Mesenchymal stem cell (in vitro differentiated cells and primary cell): ENCODE measurements at regions not wholly inside any gene's neighbourhood (a gene's known extent, or its start where the extent isn't known, plus 50 kb on each side); places are given as distances from the start of the nearest gene placed in this dataset.

Source experiments
- DNase-seq: peaks from one replicate; pipeline ENCODE4 v3.0.0-alpha.2; 2013
- H2AFZ ChIP-seq: one replicate; pipeline ENCODE4 v1.6.1; 2013; ENCODE audit warnings: low read depth, mild to moderate bottlenecking, control low read depth, inconsistent platforms, low read length, moderate library complexity
- H2AK5ac ChIP-seq: 2 replicates; pipeline ENCODE4 v1.6.1; 2013; ENCODE audit warnings: low read length, moderate library complexity, mild to moderate bottlenecking, inconsistent platforms; ENCODE audit not compliant: severe bottlenecking
- H2BK120ac ChIP-seq: one replicate; pipeline ENCODE4 v1.6.1; 2013; ENCODE audit warnings: low read depth, mild to moderate bottlenecking, inconsistent platforms, low read length, moderate library complexity
- H2BK12ac ChIP-seq, 2 experiments: one replicate each; pipeline ENCODE4 v1.6.1; 2013; ENCODE audit warnings: inconsistent platforms in 2 of 2, low read length in 2 of 2, mild to moderate bottlenecking in 2 of 2, moderate library complexity in 2 of 2, control low read depth in 1 of 2
- H2BK15ac ChIP-seq: one replicate; pipeline ENCODE4 v1.6.1; 2013; ENCODE audit warnings: mild to moderate bottlenecking, low read depth, inconsistent platforms; ENCODE audit not compliant: poor library complexity, severe bottlenecking
- H2BK5ac ChIP-seq: 2 replicates; pipeline ENCODE4 v1.6.1; 2013; ENCODE audit warnings: low read depth, mild to moderate bottlenecking, low read length, control low read depth, inconsistent platforms; ENCODE audit not compliant: poor library complexity, severe bottlenecking
- H3K14ac ChIP-seq, 2 experiments: one replicate each; pipeline ENCODE4 v1.6.1; 2013; ENCODE audit warnings: inconsistent platforms in 2 of 2, low read length in 2 of 2, control low read depth in 1 of 2, mild to moderate bottlenecking in 1 of 2, moderate library complexity in 1 of 2
- H3K18ac ChIP-seq, 2 experiments: one replicate each; pipeline ENCODE4 v1.6.1; 2013; ENCODE audit warnings: inconsistent platforms in 2 of 2, low read length in 2 of 2, control low read depth in 1 of 2, low read depth in 1 of 2, mild to moderate bottlenecking in 1 of 2
- H3K23ac ChIP-seq, 2 experiments: one replicate each; pipeline ENCODE4 v1.6.1; 2013; ENCODE audit warnings: inconsistent platforms in 2 of 2, low read length in 2 of 2, mild to moderate bottlenecking in 2 of 2, moderate library complexity in 2 of 2, control low read depth in 1 of 2
- H3K27ac ChIP-seq: 2 replicates; pipeline ENCODE4 v1.5.1; 2013; ENCODE audit warnings: mild to moderate bottlenecking, moderate library complexity, low read length, control low read depth, inconsistent platforms; ENCODE audit not compliant: poor library complexity, severe bottlenecking
- H3K27me3 ChIP-seq, 2 experiments: 2 replicates each; pipeline versions ENCODE4 v1.6.1 to v1.7.0; 2013; ENCODE audit warnings: low read length in 2 of 2, mild to moderate bottlenecking in 2 of 2, moderate library complexity in 2 of 2, control low read depth in 1 of 2, inconsistent platforms in 1 of 2; ENCODE audit not compliant: control insufficient read depth in 1 of 2, insufficient read depth in 1 of 2
- H3K36me3 ChIP-seq, 2 experiments: 2 replicates each; pipeline versions ENCODE4 v1.6.1 to v1.7.0; 2013; ENCODE audit warnings: low read length in 2 of 2, control low read depth in 1 of 2, inconsistent platforms in 1 of 2, low read depth in 1 of 2, mild to moderate bottlenecking in 1 of 2; ENCODE audit not compliant: insufficient read depth in 2 of 2, control insufficient read depth in 1 of 2
- H3K4ac ChIP-seq, 2 experiments: one replicate each; pipeline ENCODE4 v1.6.1; 2013; ENCODE audit warnings: inconsistent platforms in 2 of 2, low read length in 2 of 2, mild to moderate bottlenecking in 2 of 2, moderate library complexity in 2 of 2, control low read depth in 1 of 2, low read depth in 1 of 2
- H3K4me1 ChIP-seq: 2 replicates; pipeline ENCODE4 v1.6.1; 2013; ENCODE audit warnings: low read depth, low read length, control low read depth; ENCODE audit not compliant: control insufficient read depth, insufficient read depth
- H3K4me2 ChIP-seq: 2 replicates; pipeline ENCODE4 v1.6.1; 2013; ENCODE audit warnings: low read length, mild to moderate bottlenecking, inconsistent platforms; ENCODE audit not compliant: poor library complexity, severe bottlenecking
- H3K4me3 ChIP-seq, 2 experiments: 2 replicates each; pipeline versions ENCODE4 v1.5.1 to v1.7.0; 2013; ENCODE audit warnings: low read length in 2 of 2, mild to moderate bottlenecking in 2 of 2, control low read depth in 1 of 2, low read depth in 1 of 2; ENCODE audit not compliant: insufficient read depth in 1 of 2
- H3K79me1 ChIP-seq: replicated peaks from 2 replicates; pipeline ENCODE4 v1.6.1; 2013; ENCODE audit warnings: mild to moderate bottlenecking, control low read depth, low read length, inconsistent platforms; ENCODE audit not compliant: poor library complexity, severe bottlenecking
- H3K9ac ChIP-seq: 2 replicates; pipeline ENCODE4 v1.7.0; 2013; ENCODE audit warnings: mild to moderate bottlenecking, low read length, moderate library complexity
- H3K9me3 ChIP-seq: 2 replicates; pipeline ENCODE4 v1.7.0; 2013; ENCODE audit warnings: mild to moderate bottlenecking, low read length; ENCODE audit not compliant: control insufficient read depth
- H4K8ac ChIP-seq: one replicate; pipeline ENCODE4 v1.6.1; 2013; ENCODE audit warnings: inconsistent platforms, mild to moderate bottlenecking, low read length, moderate library complexity
- H4K91ac ChIP-seq: one replicate; pipeline ENCODE4 v1.6.1; 2013; ENCODE audit warnings: mild to moderate bottlenecking, low read length, inconsistent platforms
- WGBS: methylation state at CpG from one replicate; pipeline ENCODE4 v1.1.7; 2013; ENCODE audit warnings: mixed read lengths; 5-methylcytosine and 5-hydroxymethylcytosine counted together

GRCh38 chr6:71579902-71580301 lies 291.3 kb downstream of the OGFRL1 start:
- WGBS: no CpG with 5 or more reads among the region's 1 CpG
- Histone ChIP-seq H3K4me1 (no peaks in the 10 kb centered on the region), H3K27me3 (no peaks in the 10 kb centered on the region), H3K27ac (peak overlapping the region; percentile 93), H3K4me2 (no peak overlapping the region), H2BK5ac (peak overlapping the region; percentile 10), H4K8ac (no peak overlapping the region), H3K79me1 (no peaks in the 10 kb centered on the region), H2BK120ac (no peak overlapping the region), H3K9ac (no peak overlapping the region), H4K91ac (no peak overlapping the region), H3K4ac (no peak overlapping the region), H3K4me3 (no peak overlapping the region), H3K9me3 (no peaks in the 10 kb centered on the region), H2AFZ (no peak overlapping the region), H2AK5ac (no peak overlapping the region), H2BK12ac (no peak overlapping the region), H3K18ac (no peak overlapping the region), H2BK15ac (no peak overlapping the region), H3K23ac (no peak overlapping the region), H3K14ac (no peak overlapping the region), H3K36me3 (no peaks in the 10 kb centered on the region)
- DNase-seq: no peak

DNA sequence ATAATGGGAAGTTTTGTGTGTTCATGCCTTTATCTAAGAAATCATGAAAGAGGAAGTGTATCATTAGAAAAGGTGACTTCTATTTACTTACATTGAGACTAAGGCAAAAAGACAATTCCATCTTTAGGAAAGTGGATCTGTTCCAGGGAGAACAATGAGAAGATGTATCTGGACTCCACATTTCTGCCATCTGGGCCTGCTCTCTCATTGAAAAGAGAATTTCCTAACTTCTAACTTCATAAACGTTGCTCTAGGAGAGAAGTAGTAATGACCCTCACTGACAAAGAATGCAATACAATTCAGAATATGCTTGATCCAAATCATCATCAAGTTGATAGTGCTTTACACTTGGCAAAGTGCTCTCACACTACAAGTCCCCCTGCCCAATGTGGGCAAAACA lies 294.2 kb downstream of the OGFRL1 start:
- no peak overlapping the region for H2BK5ac ChIP-seq
- WGBS: 82% methylated on average over 1 of the region's 1 CpG

GRCh38 chr6:71584712-71585436 lies 296.3 kb downstream of the OGFRL1 start:
- H3K27me3 ChIP-seq: no peaks in the 10 kb centered on the region
- no peak overlapping the region for H3K4ac ChIP-seq
- H4K91ac ChIP-seq: no peak overlapping the region
- no peak for DNase-seq
- no peak overlapping the region for H2BK12ac ChIP-seq
- no peak overlapping the region for H3K27ac ChIP-seq
- no peak overlapping the region for H3K18ac ChIP-seq
- no peak overlapping the region for H3K4me2 ChIP-seq
- H2AFZ ChIP-seq: no peak overlapping the region
- H4K8ac ChIP-seq: no peak overlapping the region
- no peak overlapping the region for H3K14ac ChIP-seq
- WGBS: 96% methylated on average over 44 of the region's 44 CpGs
- no peak overlapping the region for H3K4me3 ChIP-seq
- H2AK5ac ChIP-seq: no peak overlapping the region
- H3K79me1 ChIP-seq: no peaks in the 10 kb centered on the region
- H3K36me3 ChIP-seq: no peaks in the 10 kb centered on the region
- H3K9ac ChIP-seq: no peak overlapping the region
- H3K4me1 ChIP-seq: no peaks in the 10 kb centered on the region
- H3K23ac ChIP-seq: no peak overlapping the region
- no peak overlapping the region for H2BK120ac ChIP-seq
- H3K9me3 ChIP-seq: no peaks in the 10 kb centered on the region
- no peak overlapping the region for H2BK15ac ChIP-seq
- H2BK5ac ChIP-seq: no peak overlapping the region

More for the DNA sequence above, 294.2 kb downstream of the OGFRL1 start:
- no peak overlapping the region for H3K4me2 ChIP-seq
- no peaks in the 10 kb centered on the region for H3K4me1 ChIP-seq
- DNase-seq: no peak
- no peak overlapping the region for H2AFZ ChIP-seq
- H3K14ac ChIP-seq: no peak overlapping the region
- no peaks in the 10 kb centered on the region for H3K27me3 ChIP-seq
- H3K36me3 ChIP-seq: no peaks in the 10 kb centered on the region
- no peak overlapping the region for H3K23ac ChIP-seq
- no peak overlapping the region for H3K18ac ChIP-seq
- no peaks in the 10 kb centered on the region for H3K79me1 ChIP-seq
- H3K9me3 ChIP-seq: no peaks in the 10 kb centered on the region
- no peak overlapping the region for H3K27ac ChIP-seq
- no peak overlapping the region for H3K4ac ChIP-seq
- no peak overlapping the region for H2AK5ac ChIP-seq
- no peak overlapping the region for H3K4me3 ChIP-seq
- no peak overlapping the region for H4K91ac ChIP-seq
- no peak overlapping the region for H3K9ac ChIP-seq
- no peak overlapping the region for H2BK120ac ChIP-seq
- no peak overlapping the region for H4K8ac ChIP-seq
- H2BK15ac ChIP-seq: no peak overlapping the region
- H2BK12ac ChIP-seq: no peak overlapping the region

GRCh38 chr6:71585472-71585871 lies 296.9 kb downstream of the OGFRL1 start:
- Histone ChIP-seq H4K91ac (no peak overlapping the region), H2AFZ (no peak overlapping the region), H3K4me1 (no peaks in the 10 kb centered on the region), H3K9me3 (no peaks in the 10 kb centered on the region), H3K18ac (no peak overlapping the region), H2AK5ac (no peak overlapping the region), H3K4me3 (no peak overlapping the region), H2BK15ac (no peak overlapping the region), H3K9ac (no peak overlapping the region), H4K8ac (no peak overlapping the region), H2BK5ac (no peak overlapping the region), H3K36me3 (no peaks in the 10 kb centered on the region), H2BK120ac (no peak overlapping the region), H3K79me1 (no peaks in the 10 kb centered on the region), H3K27ac (no peak overlapping the region), H3K23ac (no peak overlapping the region), H2BK12ac (no peak overlapping the region), H3K14ac (no peak overlapping the region), H3K4ac (no peak overlapping the region), H3K27me3 (no peaks in the 10 kb centered on the region), H3K4me2 (no peak overlapping the region)
- WGBS: 98% methylated on average over 23 of the region's 23 CpGs
- no peak for DNase-seq
